Adrenal gland (tissue), 5 donors: ENCODE measurements at regions not wholly inside any gene's neighbourhood (a gene's known extent, or its start where the extent isn't known, plus 50 kb on each side); places are given as distances from the start of the nearest gene placed in this dataset.

ENCODE experiments used
- POLR2A ChIP-seq, 2 donors: fragments of 450-650 bp; IDR thresholded peaks; one replicate each; pipeline ENCODE4 v1.6.1; 2017; ENCODE audit warnings: antibody characterized with exemption in 2 of 2, mild to moderate bottlenecking in 2 of 2, moderate library complexity in 1 of 2
- TF ChIP-seq, protein P1 (sequence below), 6 experiments: fragments of 450-650 bp in 4 of 6; fragments of 200-600 bp in 2 of 6; sonication (generic) in 1 of 6; IDR thresholded peaks; 1 replicate in 5 of 6; 2 replicates in 1 of 6; pipeline versions ENCODE4 v1.5.1 to v1.8.0; 2016 to 2021; ENCODE audit warnings: antibody characterized with exemption in 6 of 6, mild to moderate bottlenecking in 2 of 6, moderate library complexity in 1 of 6
- donor health status: DM: no; HTN: no; CAD: no.

DNA sequence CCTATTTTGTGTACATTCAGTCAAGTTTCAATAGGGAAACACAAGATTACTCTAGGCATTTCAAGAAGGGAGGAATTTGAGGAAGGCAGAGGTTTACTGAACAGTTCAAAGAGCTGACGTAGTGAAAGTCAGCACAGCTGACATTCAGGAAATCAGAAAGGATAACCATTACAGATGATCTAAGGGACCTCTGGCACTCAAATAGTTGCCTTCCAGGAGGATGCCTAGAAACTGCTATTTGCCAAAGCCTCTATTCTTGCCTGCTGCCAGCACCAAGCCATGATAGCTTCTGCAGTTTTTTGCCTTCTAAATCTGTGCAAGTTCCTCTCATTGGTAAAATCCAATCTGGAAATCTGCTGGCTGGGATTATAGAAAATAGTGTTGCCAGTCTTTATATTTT lies 373.1 kb downstream of the CSNK1G3 start:
- TF ChIP-seq, protein P1, sequence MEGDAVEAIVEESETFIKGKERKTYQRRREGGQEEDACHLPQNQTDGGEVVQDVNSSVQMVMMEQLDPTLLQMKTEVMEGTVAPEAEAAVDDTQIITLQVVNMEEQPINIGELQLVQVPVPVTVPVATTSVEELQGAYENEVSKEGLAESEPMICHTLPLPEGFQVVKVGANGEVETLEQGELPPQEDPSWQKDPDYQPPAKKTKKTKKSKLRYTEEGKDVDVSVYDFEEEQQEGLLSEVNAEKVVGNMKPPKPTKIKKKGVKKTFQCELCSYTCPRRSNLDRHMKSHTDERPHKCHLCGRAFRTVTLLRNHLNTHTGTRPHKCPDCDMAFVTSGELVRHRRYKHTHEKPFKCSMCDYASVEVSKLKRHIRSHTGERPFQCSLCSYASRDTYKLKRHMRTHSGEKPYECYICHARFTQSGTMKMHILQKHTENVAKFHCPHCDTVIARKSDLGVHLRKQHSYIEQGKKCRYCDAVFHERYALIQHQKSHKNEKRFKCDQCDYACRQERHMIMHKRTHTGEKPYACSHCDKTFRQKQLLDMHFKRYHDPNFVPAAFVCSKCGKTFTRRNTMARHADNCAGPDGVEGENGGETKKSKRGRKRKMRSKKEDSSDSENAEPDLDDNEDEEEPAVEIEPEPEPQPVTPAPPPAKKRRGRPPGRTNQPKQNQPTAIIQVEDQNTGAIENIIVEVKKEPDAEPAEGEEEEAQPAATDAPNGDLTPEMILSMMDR (IDR thresholded peaks at IDR 0.05): no peak
- no peak for TF ChIP-seq POLR2A (IDR thresholded peaks at IDR 0.05)
